Ovary (tissue), 7 donors: ENCODE measurements at regions not wholly inside any gene's neighbourhood (a gene's known extent, or its start where the extent isn't known, plus 50 kb on each side); places are given as distances from the start of the nearest gene placed in this dataset.

Experiments
- DNase-seq, 5 donors: peaks; one replicate each; pipeline ENCODE4 v3.0.0-alpha.2; 2019 to 2020
- H3K27ac ChIP-seq, 2 donors: fragments of 200-600 bp; one replicate each; pipeline versions ENCODE4 v1.5.1 to v1.8.0; 2019 to 2022
- H3K27me3 ChIP-seq: fragments of 200-600 bp; one replicate; pipeline ENCODE4 v1.8.0; 2022
- H3K36me3 ChIP-seq: fragments of 200-600 bp; sonication (generic); one replicate; pipeline ENCODE4 v1.5.1; 2019
- H3K4me1 ChIP-seq: one replicate; pipeline ENCODE4 v1.8.1; 2013; ENCODE audit warnings: mild to moderate bottlenecking, moderate library complexity; ENCODE audit not compliant: insufficient read depth
- H3K4me3 ChIP-seq: fragments of 200-600 bp; sonication (generic); one replicate; pipeline ENCODE4 v1.5.1; 2017
- H3K9me3 ChIP-seq, 2 donors: fragments of 200-600 bp in 1 of 2; sonication (generic) in 1 of 2; one replicate each; pipeline versions ENCODE4 v1.5.1 to v1.8.1; 2013 to 2019; ENCODE audit warnings: mild to moderate bottlenecking in 1 of 2, moderate library complexity in 1 of 2
- CTCF ChIP-seq, 3 donors: fragments of 450-650 bp in 2 of 3; fragments of 200-600 bp in 1 of 3; IDR thresholded peaks; one replicate each; pipeline versions ENCODE4 v1.5.1 to v1.8.0; 2016 to 2022; ENCODE audit warnings: antibody characterized with exemption in 3 of 3, mild to moderate bottlenecking in 1 of 3
- EP300 ChIP-seq: sonication (generic); formaldehyde crosslinking; IDR thresholded peaks from one replicate; pipeline ENCODE4 v1.6.1; 2017; ENCODE audit warnings: antibody characterized with exemption
- POLR2A ChIP-seq: fragments of 450-650 bp; IDR thresholded peaks from one replicate; pipeline ENCODE4 v1.6.1; 2017; ENCODE audit warnings: antibody characterized with exemption, mild to moderate bottlenecking, moderate library complexity
- WGBS, 3 donors: extraction: QIAGEN DNeasy Blood & Tissue Kit in 1 of 3; methylation state at CpG; one replicate each; pipeline versions ENCODE4 v1.1.5 to v1.1.7; 2013 to 2017; 5-methylcytosine and 5-hydroxymethylcytosine counted together
- intact Hi-C, 4 donors: fragments of 100-400 bp; cut with DNase I; formaldehyde crosslinking; loops; one replicate each; pipeline versions ENCODE4 v1.11.0 to v1.15.1; 2022 to 2023
- donor health status: DM: no; HTN: no; CAD: no; lungs with moderate emphysema.
- donor health status: DM: no; HTN: no; CAD: no.
- donor health status: Bipolar disorder and iron deficiency.
- donor health status: DM: no; HTN: no; CAD: no.
- donor health status: DM: yes; HTN: yes; CAD: no.

DNA sequence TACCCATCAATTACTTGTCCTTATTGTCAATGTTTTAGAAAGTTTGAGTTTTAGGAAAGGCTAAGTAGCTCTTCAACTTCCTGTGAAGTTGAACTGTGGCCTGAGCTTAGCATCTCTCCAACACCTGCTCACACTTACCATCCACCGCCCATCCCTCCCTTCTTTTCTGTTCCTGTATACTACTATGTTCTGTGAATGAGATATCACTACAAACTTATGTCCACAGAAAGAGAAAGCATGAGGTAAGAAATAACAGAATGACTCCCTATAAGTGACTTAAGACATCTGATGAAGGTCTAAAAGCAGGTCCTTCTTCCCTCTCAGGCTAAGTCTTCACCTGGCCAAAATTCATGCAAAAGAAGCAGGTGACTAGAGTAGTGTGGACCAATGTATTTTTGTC, 246.3 kb upstream of the PREP start:
- Histone ChIP-seq H3K27me3 (no peaks in the 10 kb centered on the region), H3K9me3 (no peaks in the 10 kb centered on the region), H3K27ac (no peak overlapping the region), H3K4me1 (no peaks in the 10 kb centered on the region), H3K4me3 (no peak overlapping the region), H3K36me3 (no peaks in the 10 kb centered on the region)
- intact Hi-C loops: no loop called here
- TF ChIP-seq POLR2A (no peak), CTCF (IDR thresholded peaks at IDR 0.05) (no peak), EP300 (no peak)
- no peak for DNase-seq
- 96 to 98% (median 98%) methylated on average over 1 of the region's 1 CpG for WGBS, 3 donors

DNA sequence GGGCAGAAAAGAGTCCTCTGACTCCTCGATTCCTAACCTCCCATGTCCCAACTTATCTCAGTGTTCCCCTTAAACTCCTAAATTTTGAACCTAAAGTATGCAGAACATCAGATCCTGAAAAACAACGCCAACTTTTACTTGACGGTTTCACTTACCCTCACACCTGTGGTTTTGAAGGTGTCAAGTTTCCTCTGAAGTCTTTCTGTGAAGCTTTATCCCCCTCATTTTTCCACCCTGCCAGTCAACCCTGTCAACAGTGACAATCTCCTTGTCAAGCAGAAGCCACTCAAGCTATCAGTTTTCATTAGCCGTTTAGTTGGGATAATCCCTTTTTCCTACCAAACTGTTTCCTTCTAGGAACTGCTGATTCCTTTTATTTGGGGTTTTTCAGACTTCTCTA, 245.4 kb upstream of the PREP start:
- WGBS, 3 donors: 49 to 59% (median 58%) methylated on average over 4 of the region's 4 CpGs
- no peaks in the 10 kb centered on the region for H3K27me3 ChIP-seq
- TF ChIP-seq POLR2A: no peak
- TF ChIP-seq CTCF (IDR thresholded peaks at IDR 0.05): no peak
- no peak for TF ChIP-seq EP300
- no peaks in the 10 kb centered on the region for H3K36me3 ChIP-seq
- intact Hi-C loops: no loop called here
- H3K4me1 ChIP-seq: no peaks in the 10 kb centered on the region
- H3K27ac ChIP-seq: no peak overlapping the region
- DNase-seq: no peak
- no peak overlapping the region for H3K4me3 ChIP-seq
- H3K9me3 ChIP-seq: no peaks in the 10 kb centered on the region

DNA sequence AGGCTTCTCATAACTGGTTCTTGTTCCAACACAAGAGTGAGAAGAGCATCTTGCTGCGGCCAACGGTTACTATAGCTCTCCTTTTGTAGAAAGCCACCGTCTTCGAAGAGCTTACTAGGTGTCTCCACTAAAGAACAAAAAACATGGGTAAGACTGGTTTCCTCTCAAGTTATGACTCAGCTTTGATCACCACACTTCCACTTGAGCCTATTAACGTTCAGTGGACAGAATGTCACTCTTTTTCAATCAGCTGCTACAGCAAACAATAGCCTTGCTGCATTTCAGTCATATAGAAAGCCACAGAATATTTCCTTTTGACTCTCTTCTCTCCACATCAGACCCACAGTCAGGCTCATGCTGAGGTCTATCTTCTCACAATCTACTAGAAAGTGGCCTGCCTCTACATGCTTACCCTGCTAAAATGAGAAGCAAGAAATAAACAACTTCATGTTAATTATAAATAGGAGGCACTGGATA, 243.5 kb upstream of the PREP start:
- Histone ChIP-seq H3K27ac (no peak overlapping the region), H3K9me3 (no peaks in the 10 kb centered on the region), H3K36me3 (no peaks in the 10 kb centered on the region), H3K4me1 (no peaks in the 10 kb centered on the region), H3K4me3 (no peak overlapping the region), H3K27me3 (no peaks in the 10 kb centered on the region)
- no peak for TF ChIP-seq CTCF (IDR thresholded peaks at IDR 0.05)
- TF ChIP-seq POLR2A: no peak
- TF ChIP-seq EP300: no peak
- intact Hi-C loops: no loop called here
- 82 to 91% (median 84%) methylated on average over 5 of the region's 5 CpGs for WGBS, 3 donors
- DNase-seq: no peak

- 86 to 91% (median 88%) methylated on average over 3 of the region's 3 CpGs for WGBS, 3 donors
- no peak overlapping the region for H3K4me3 ChIP-seq
- no peaks in the 10 kb centered on the region for H3K27me3 ChIP-seq
- H3K36me3 ChIP-seq: no peaks in the 10 kb centered on the region
- H3K4me1 ChIP-seq: no peaks in the 10 kb centered on the region
- H3K27ac ChIP-seq: no peak overlapping the region
- TF ChIP-seq POLR2A: no peak
- TF ChIP-seq EP300: no peak
- TF ChIP-seq CTCF (IDR thresholded peaks at IDR 0.05): no peak
- DNase-seq: no peak
- no peaks in the 10 kb centered on the region for H3K9me3 ChIP-seq
- intact Hi-C loops: no loop called here
Observed at GRCh38 chr6:105645958-105646357, 243.1 kb upstream of the PREP start.

GRCh38 chr6:105645156-105645555, 242.3 kb upstream of the PREP start:
- H3K4me1 ChIP-seq: no peaks in the 10 kb centered on the region
- intact Hi-C loops: no loop called here
- 51 to 64% (median 61%) methylated on average over 1 of the region's 1 CpG for WGBS, 3 donors

More at GRCh38 chr6:105645156-105645555, 242.3 kb upstream of the PREP start:
- H3K4me3 ChIP-seq: no peak overlapping the region
- TF ChIP-seq EP300: no peak
- TF ChIP-seq POLR2A: no peak
- TF ChIP-seq CTCF (IDR thresholded peaks at IDR 0.05): no peak
- no peaks in the 10 kb centered on the region for H3K27me3 ChIP-seq
- DNase-seq: no peak
- H3K36me3 ChIP-seq: no peaks in the 10 kb centered on the region
- H3K27ac ChIP-seq: no peak overlapping the region
- H3K9me3 ChIP-seq: no peaks in the 10 kb centered on the region
